Natural killer cell (primary cell): ENCODE measurements at regions not wholly inside any gene's neighbourhood (a gene's known extent, or its start where the extent isn't known, plus 50 kb on each side); places are given as distances from the start of the nearest gene placed in this dataset.
"Not testable (repeated sequence)": the region's sequence is repeated elsewhere in the genome, so short reads cannot be mapped to it uniquely, and the experiment has no call there.

Source experiments
- ATAC-seq, 3 donors: fragments of 150-1000 bp in 2 of 3; fragments of 200-7000 bp in 1 of 3; cut with Tn5 transposase; 1 replicate in 1 of 3; 2 replicates in 2 of 3; pipeline ENCODE4 v1.10.0; 2021; ENCODE audit warnings: mild to moderate bottlenecking in 2 of 3, moderate library complexity in 2 of 3
- DNase-seq, 2 donors: peaks; one replicate each; pipeline versions ENCODE4 v3.0.0 to v3.0.0-alpha.2; 2013 to 2021; ENCODE audit warnings: mixed read lengths in 1 of 2
- H3K27ac ChIP-seq: one replicate; pipeline ENCODE4 v1.5.1; 2013; ENCODE audit warnings: mild to moderate bottlenecking, low read length
- H3K27me3 ChIP-seq: one replicate; pipeline ENCODE4 v1.6.1; 2013; ENCODE audit warnings: low read length; ENCODE audit not compliant: control insufficient read depth, insufficient read depth
- H3K36me3 ChIP-seq: one replicate; pipeline ENCODE4 v1.6.1; 2013; ENCODE audit warnings: low read length; ENCODE audit not compliant: control insufficient read depth, insufficient read depth
- H3K4me1 ChIP-seq: one replicate; pipeline ENCODE4 v1.6.1; 2013; ENCODE audit warnings: low read length; ENCODE audit not compliant: control insufficient read depth, insufficient read depth
- H3K4me3 ChIP-seq: one replicate; pipeline ENCODE4 v1.5.1; 2013; ENCODE audit warnings: low read length
- H3K9me3 ChIP-seq: one replicate; pipeline ENCODE4 v1.6.1; 2013; ENCODE audit warnings: low read length; ENCODE audit not compliant: control insufficient read depth, insufficient read depth
- H3K27ac Mint-ChIP-seq, 2 donors: one replicate each; pipeline ENCODE4 v1.8.0; 2022; ENCODE audit warnings: mild to moderate bottlenecking in 2 of 2, mixed read lengths in 2 of 2, moderate library complexity in 1 of 2
- H3K27me3 Mint-ChIP-seq, 2 donors: one replicate each; pipeline ENCODE4 v1.8.0; 2022; ENCODE audit warnings: low read depth in 2 of 2, mixed read lengths in 2 of 2
- H3K36me3 Mint-ChIP-seq: one replicate; pipeline ENCODE4 v1.8.0; 2022; ENCODE audit warnings: mixed read lengths
- H3K4me1 Mint-ChIP-seq, 2 donors: one replicate each; pipeline ENCODE4 v1.8.0; 2022; ENCODE audit warnings: mixed read lengths in 2 of 2
- H3K4me3 Mint-ChIP-seq: one replicate; pipeline ENCODE4 v1.8.0; 2022; ENCODE audit warnings: mild to moderate bottlenecking, moderate library complexity, mixed read lengths
- H3K9me3 Mint-ChIP-seq, 2 donors: one replicate each; pipeline ENCODE4 v1.8.0; 2022; ENCODE audit warnings: mixed read lengths in 2 of 2
- CTCF ChIP-seq: fragments of 200-600 bp; IDR thresholded peaks from one replicate; pipeline ENCODE4 v1.8.0; 2022; ENCODE audit warnings: antibody characterized with exemption
- WGBS: methylation state at CpG from one replicate; pipeline ENCODE4 v1.1.7; 2013; ENCODE audit warnings: missing lambda C conversion rate; ENCODE audit not compliant: insufficient coverage; 5-methylcytosine and 5-hydroxymethylcytosine counted together
- intact Hi-C: fragments of 100-400 bp; cut with micrococcal nuclease; formaldehyde crosslinking; loops from one replicate; pipeline ENCODE4 v1.14.2; 2022

- Histone ChIP-seq H3K27ac (no peak overlapping the region), H3K27me3 (no peaks in the 10 kb centered on the region), H3K9me3 (no peaks in the 10 kb centered on the region), H3K4me1 (no peaks in the 10 kb centered on the region), H3K4me3 (no peak overlapping the region), H3K36me3 (no peaks in the 10 kb centered on the region)
- intact Hi-C loops, result no loop called here
- ATAC-seq (no peak), DNase-seq (no peak)
- Mint-ChIP-seq H3K9me3 (no peaks in the 10 kb centered on the region), H3K4me1 (no peaks in the 10 kb centered on the region), H3K36me3 (no peaks in the 10 kb centered on the region), H3K27ac (no peak overlapping the region), H3K4me3 (no peak overlapping the region), H3K27me3 (peaks cover 0 to 2% of the 10 kb centered on the region in 2 donors)
- TF ChIP-seq CTCF, result no peak
- WGBS, result 98% methylated on average over 3 of the region's 5 CpGs
Observed at GRCh38 chr7:25050223-25050622, 70.2 kb upstream of the OSBPL3 start.

DNA sequence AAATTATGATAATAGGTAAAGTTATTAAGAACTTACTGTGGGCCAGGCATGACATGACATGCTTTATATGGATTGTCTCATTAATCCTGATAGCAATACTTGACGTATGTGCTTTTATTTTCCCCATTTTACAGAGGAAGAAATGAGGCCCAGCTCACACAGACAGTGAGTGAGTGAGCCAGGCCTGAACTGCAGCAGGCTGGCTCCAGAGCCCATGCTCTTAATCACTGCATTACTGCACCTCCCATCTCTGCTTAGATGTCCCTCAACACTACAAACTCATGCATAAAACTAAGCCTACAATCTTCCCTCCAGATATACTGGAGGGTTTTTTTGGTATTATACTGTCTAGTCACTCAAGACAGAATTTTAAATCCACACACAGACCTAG lies 68.5 kb upstream of the OSBPL3 start:
- no peak for TF ChIP-seq CTCF
- H3K4me3 Mint-ChIP-seq, result no peak overlapping the region

DNA sequence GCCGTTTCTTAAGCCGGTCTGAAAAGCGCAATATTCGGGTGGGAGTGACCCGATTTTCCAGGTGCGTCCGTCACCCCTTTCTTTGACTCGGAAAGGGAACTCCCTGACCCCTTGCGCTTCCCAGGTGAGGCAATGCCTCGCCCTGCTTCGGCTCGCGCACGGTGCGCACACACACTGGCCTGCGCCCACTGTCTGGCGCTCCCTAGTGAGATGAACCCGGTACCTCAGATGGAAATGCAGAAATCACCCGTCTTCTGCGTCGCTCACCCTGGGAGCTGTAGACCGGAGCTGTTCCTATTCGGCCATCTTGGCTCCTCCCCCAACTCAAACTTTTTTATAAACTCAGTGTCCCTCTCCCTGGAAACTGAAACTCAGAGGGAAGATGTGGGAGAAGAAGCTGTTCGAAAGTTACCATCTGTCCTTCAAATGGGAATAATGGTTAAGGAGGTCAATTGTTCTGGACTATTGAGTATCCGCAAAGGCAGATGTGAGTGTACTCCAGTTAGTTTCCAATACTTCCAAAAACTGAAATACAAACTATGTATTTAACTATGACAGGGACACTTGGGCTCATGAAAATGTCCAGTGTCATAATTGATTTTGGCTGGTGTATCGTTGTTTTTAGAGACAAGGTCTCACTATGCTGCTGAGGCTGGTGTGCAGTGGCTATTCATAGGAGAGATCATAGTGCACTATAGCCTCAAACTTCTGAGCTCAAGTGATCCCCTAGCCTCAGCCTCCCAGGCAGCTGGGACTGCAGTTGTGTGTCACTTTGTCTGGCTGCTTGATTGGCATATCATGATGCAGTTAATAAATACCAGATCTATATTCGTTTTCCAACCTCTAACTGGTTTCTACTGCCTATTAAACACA lies 67.8 kb upstream of the OSBPL3 start:
- intact Hi-C loops, H3K9me3 Mint-ChIP-seq, ATAC-seq: not testable (repeated sequence)

More for the DNA sequence above, 68.5 kb upstream of the OSBPL3 start:
- no peak overlapping the region for H3K27ac ChIP-seq
- Mint-ChIP-seq H3K27ac (no peak overlapping the region), H3K27me3 (peaks cover 0 to under 1% of the 10 kb centered on the region in 2 donors), H3K36me3 (no peaks in the 10 kb centered on the region), H3K4me1 (no peaks in the 10 kb centered on the region), H3K9me3 (no peaks in the 10 kb centered on the region)
- no peak overlapping the region for H3K4me3 ChIP-seq
- DNase-seq (no peak), ATAC-seq (no peak)
- H3K9me3 ChIP-seq, result no peaks in the 10 kb centered on the region
- no peaks in the 10 kb centered on the region for H3K27me3 ChIP-seq
- WGBS, result 91% methylated on average over 1 of the region's 1 CpG
- intact Hi-C loops, result no loop called here
- H3K4me1 ChIP-seq, result no peaks in the 10 kb centered on the region
- no peaks in the 10 kb centered on the region for H3K36me3 ChIP-seq

GRCh38 chr7:25037325-25037724 lies 57.3 kb upstream of the OSBPL3 start:
- Histone ChIP-seq H3K27ac (no peak overlapping the region), H3K9me3 (no peaks in the 10 kb centered on the region), H3K4me1 (no peaks in the 10 kb centered on the region), H3K4me3 (no peak overlapping the region), H3K27me3 (no peaks in the 10 kb centered on the region), H3K36me3 (no peaks in the 10 kb centered on the region)
- DNase-seq, result no peak
- Mint-ChIP-seq H3K4me3 (no peak overlapping the region), H3K36me3 (no peaks in the 10 kb centered on the region), H3K27ac (no peak overlapping the region), H3K9me3 (no peaks in the 10 kb centered on the region), H3K4me1 (no peaks in the 10 kb centered on the region), H3K27me3 (peaks cover 0 to 3% of the 10 kb centered on the region in 2 donors)
- TF ChIP-seq CTCF, result no peak
- intact Hi-C loops, result no loop called here
- no peak for ATAC-seq
- 92% methylated on average over 1 of the region's 1 CpG for WGBS

More for the DNA sequence above, 67.8 kb upstream of the OSBPL3 start:
- H3K36me3 ChIP-seq, H3K27me3 Mint-ChIP-seq, H3K4me1 ChIP-seq, H3K27ac ChIP-seq, H3K4me3 Mint-ChIP-seq, H3K27ac Mint-ChIP-seq, DNase-seq, H3K4me1 Mint-ChIP-seq, H3K27me3 ChIP-seq, H3K4me3 ChIP-seq, H3K36me3 Mint-ChIP-seq, H3K9me3 ChIP-seq: not testable (repeated sequence)
- 88% methylated on average over 1 of the region's 27 CpGs for WGBS
